Hepatocyte (in vitro differentiated cells): ENCODE measurements at regions not wholly inside any gene's neighbourhood (a gene's known extent, or its start where the extent isn't known, plus 50 kb on each side); places are given as distances from the start of the nearest gene placed in this dataset.

Experiments
- DNase-seq: peaks from one replicate; pipeline ENCODE4 v3.0.0-alpha.2; 2016; ENCODE audit warnings: low spot score
- H2AFZ ChIP-seq: fragments of 200-600 bp; sonication (generic); 2 replicates; pipeline ENCODE4 v1.6.0; 2016; ENCODE audit warnings: antibody characterized with exemption, mild to moderate bottlenecking
- H3K27ac ChIP-seq: fragments of 200-600 bp; sonication (generic); 2 replicates; pipeline ENCODE4 v1.5.1; 2016; ENCODE audit warnings: mild to moderate bottlenecking
- H3K27me3 ChIP-seq: fragments of 200-600 bp; sonication (generic); 2 replicates; pipeline ENCODE4 v1.6.1; 2016
- H3K36me3 ChIP-seq: fragments of 200-600 bp; sonication (generic); replicated peaks from 2 replicates; pipeline ENCODE4 v1.5.1; 2016; ENCODE audit warnings: low read depth; ENCODE audit not compliant: insufficient read depth
- H3K4me1 ChIP-seq: fragments of 200-600 bp; sonication (generic); 2 replicates; pipeline ENCODE4 v1.5.1; 2016; ENCODE audit warnings: mild to moderate bottlenecking, moderate library complexity; ENCODE audit not compliant: insufficient read depth
- H3K4me2 ChIP-seq: fragments of 200-600 bp; sonication (generic); 2 replicates; pipeline ENCODE4 v1.6.0; 2016
- H3K4me3 ChIP-seq: fragments of 200-600 bp; sonication (generic); 2 replicates; pipeline ENCODE4 v1.5.1; 2016; ENCODE audit warnings: mild to moderate bottlenecking
- H3K79me2 ChIP-seq: fragments of 200-600 bp; sonication (generic); 2 replicates; pipeline ENCODE4 v1.6.0; 2017; ENCODE audit warnings: mild to moderate bottlenecking
- H3K9me2 ChIP-seq: fragments of 200-600 bp; sonication (generic); replicated peaks from 2 replicates; pipeline ENCODE4 v1.6.0; 2017; ENCODE audit warnings: mild to moderate bottlenecking; ENCODE audit not compliant: insufficient read depth
- H3K9me3 ChIP-seq: fragments of 200-600 bp; sonication (generic); 2 replicates; pipeline ENCODE4 v1.5.1; 2016; ENCODE audit warnings: low read depth, mild to moderate bottlenecking
- H4K20me1 ChIP-seq: fragments of 200-600 bp; sonication (generic); 2 replicates; pipeline ENCODE4 v1.6.0; 2016; ENCODE audit warnings: mild to moderate bottlenecking; ENCODE audit not compliant: insufficient read depth, poor library complexity, severe bottlenecking
- EZH2 ChIP-seq: fragments of 200-600 bp; sonication (generic); IDR thresholded peaks from 2 replicates; pipeline ENCODE4 v1.6.1; 2016; ENCODE audit warnings: antibody characterized with exemption, mild to moderate bottlenecking, borderline replicate concordance
- EZH2phosphoT487 ChIP-seq: fragments of 200-600 bp; sonication (generic); IDR thresholded peaks from one replicate; pipeline ENCODE4 v1.6.1; 2018; ENCODE audit warnings: antibody characterized with exemption, mild to moderate bottlenecking, low read depth, moderate library complexity; ENCODE audit not compliant: unreplicated experiment, severe bottlenecking
- WGBS: methylation state at CpG from one replicate; pipeline ENCODE4 v1.1.6; 2016; ENCODE audit warnings: low lambda C conversion rate; ENCODE audit errors: missing lambda C conversion rate; 5-methylcytosine and 5-hydroxymethylcytosine counted together
- TF ChIP-seq, protein P1 (sequence below): fragments of 200-600 bp; sonication (generic); IDR thresholded peaks from 2 replicates; pipeline ENCODE4 v1.5.1; 2016; ENCODE audit warnings: antibody characterized with exemption, mild to moderate bottlenecking; ENCODE audit not compliant: poor library complexity

GRCh38 chr5:34484216-34484920 lies 171.8 kb upstream of the RAI14 start:
- Histone ChIP-seq H3K27ac (no peak overlapping the region), H3K4me3 (no peak overlapping the region), H3K4me1 (peaks cover 15% of the 10 kb centered on the region), H3K79me2 (no peaks in the 10 kb centered on the region), H4K20me1 (no peaks in the 10 kb centered on the region), H3K27me3 (no peaks in the 10 kb centered on the region), H3K9me2 (no peaks in the 10 kb centered on the region), H2AFZ (no peak overlapping the region), H3K9me3 (no peaks in the 10 kb centered on the region), H3K4me2 (no peak overlapping the region), H3K36me3 (no peaks in the 10 kb centered on the region)
- no peak for DNase-seq
- TF ChIP-seq, protein P1, sequence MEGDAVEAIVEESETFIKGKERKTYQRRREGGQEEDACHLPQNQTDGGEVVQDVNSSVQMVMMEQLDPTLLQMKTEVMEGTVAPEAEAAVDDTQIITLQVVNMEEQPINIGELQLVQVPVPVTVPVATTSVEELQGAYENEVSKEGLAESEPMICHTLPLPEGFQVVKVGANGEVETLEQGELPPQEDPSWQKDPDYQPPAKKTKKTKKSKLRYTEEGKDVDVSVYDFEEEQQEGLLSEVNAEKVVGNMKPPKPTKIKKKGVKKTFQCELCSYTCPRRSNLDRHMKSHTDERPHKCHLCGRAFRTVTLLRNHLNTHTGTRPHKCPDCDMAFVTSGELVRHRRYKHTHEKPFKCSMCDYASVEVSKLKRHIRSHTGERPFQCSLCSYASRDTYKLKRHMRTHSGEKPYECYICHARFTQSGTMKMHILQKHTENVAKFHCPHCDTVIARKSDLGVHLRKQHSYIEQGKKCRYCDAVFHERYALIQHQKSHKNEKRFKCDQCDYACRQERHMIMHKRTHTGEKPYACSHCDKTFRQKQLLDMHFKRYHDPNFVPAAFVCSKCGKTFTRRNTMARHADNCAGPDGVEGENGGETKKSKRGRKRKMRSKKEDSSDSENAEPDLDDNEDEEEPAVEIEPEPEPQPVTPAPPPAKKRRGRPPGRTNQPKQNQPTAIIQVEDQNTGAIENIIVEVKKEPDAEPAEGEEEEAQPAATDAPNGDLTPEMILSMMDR: no peak
- TF ChIP-seq EZH2phosphoT487 (no peak), EZH2 (no peak)
- 68% methylated on average over 3 of the region's 3 CpGs for WGBS

DNA sequence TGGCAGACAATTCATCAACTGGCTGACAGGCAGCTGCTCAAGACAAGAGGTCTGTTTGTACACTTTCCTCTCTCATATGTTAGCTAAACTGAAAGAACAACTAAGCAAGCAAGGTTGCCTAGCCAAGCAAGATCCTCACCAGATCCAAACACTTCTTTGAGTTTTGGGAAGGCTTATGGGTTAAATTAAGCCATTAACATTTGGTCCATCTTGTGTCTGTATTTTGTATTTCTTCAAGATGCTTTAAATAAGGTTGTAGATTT lies 170.4 kb upstream of the RAI14 start:
- no peaks in the 10 kb centered on the region for H4K20me1 ChIP-seq
- H3K4me3 ChIP-seq: no peak overlapping the region
- no peaks in the 10 kb centered on the region for H3K9me3 ChIP-seq
- H3K36me3 ChIP-seq: no peaks in the 10 kb centered on the region
- no peak overlapping the region for H3K4me2 ChIP-seq
- no peak for TF ChIP-seq EZH2phosphoT487
- TF ChIP-seq, protein P1: no peak
- no peak for DNase-seq
- H3K27me3 ChIP-seq: no peaks in the 10 kb centered on the region
- no peaks in the 10 kb centered on the region for H3K9me2 ChIP-seq
- peaks cover 15% of the 10 kb centered on the region for H3K4me1 ChIP-seq
- H2AFZ ChIP-seq: peak overlapping the region; percentile 16
- no peak overlapping the region for H3K27ac ChIP-seq
- no peaks in the 10 kb centered on the region for H3K79me2 ChIP-seq

GRCh38 chr5:34486160-34486848 lies 169.8 kb upstream of the RAI14 start:
- Histone ChIP-seq H3K9me3 (no peaks in the 10 kb centered on the region), H3K4me3 (no peak overlapping the region), H3K27me3 (no peaks in the 10 kb centered on the region), H3K36me3 (no peaks in the 10 kb centered on the region), H4K20me1 (no peaks in the 10 kb centered on the region), H3K27ac (peak overlapping the region; percentile 88), H3K4me2 (peak overlapping the region; percentile 52), H3K9me2 (no peaks in the 10 kb centered on the region), H3K4me1 (peaks cover 21% of the 10 kb centered on the region), H3K79me2 (no peaks in the 10 kb centered on the region), H2AFZ (peak overlapping the region; percentile 16)
- DNase-seq: peak; percentile 93
- WGBS: 25% methylated on average over 15 of the region's 15 CpGs
- no peak for TF ChIP-seq EZH2
- TF ChIP-seq EZH2phosphoT487: no peak
- TF ChIP-seq, protein P1: peak; percentile 94
